ENCODE measurements at regions not wholly inside any gene's neighbourhood (a gene's known extent, or its start where the extent isn't known, plus 50 kb on each side); places are given as distances from the start of the nearest gene placed in this dataset.

GRCh38 chr3:59150039-59150438 is 100.2 kb upstream of the CFAP20DC start:
- TF ChIP-seq PKNOX1 (IDR thresholded peaks at IDR 0.05): no peak
- no peak for TF ChIP-seq ELF4 (IDR thresholded peaks at IDR 0.05)
- TF ChIP-seq FOXM1 (IDR thresholded peaks at IDR 0.05; ENCODE audit: borderline replicate concordance): no peak
- TF ChIP-seq HDGF (IDR thresholded peaks at IDR 0.05; ENCODE audit: borderline replicate concordance): no peak
- TF ChIP-seq FOXA1 (IDR thresholded peaks at IDR 0.05): no peak
- ChIA-PET CTCF (no interaction called here), POLR2A (no interaction called here)
- DNase-seq (ENCODE audit: extremely low spot score): no peak

GRCh38 chr3:59149166-59149565 is 99.3 kb upstream of the CFAP20DC start:
- ChIA-PET CTCF (no interaction called here), POLR2A (no interaction called here)
- DNase-seq (ENCODE audit: extremely low spot score): no peak
- TF ChIP-seq FOXK2 (IDR thresholded peaks at IDR 0.05) (no peak), SP1 (IDR thresholded peaks at IDR 0.05) (no peak), LEF1 (IDR thresholded peaks at IDR 0.05; ENCODE audit: borderline replicate concordance) (no peak), L3MBTL2 (conservative IDR thresholded peaks at IDR 0.05) (no peak), BHLHE40 (IDR thresholded peaks at IDR 0.05; ENCODE audit: borderline replicate concordance) (no peak), ELF4 (IDR thresholded peaks at IDR 0.05) (no peak), PKNOX1 (IDR thresholded peaks at IDR 0.05) (no peak), FOXA1 (IDR thresholded peaks at IDR 0.05) (no peak), ARNT (IDR thresholded peaks at IDR 0.05) (no peak), FOXM1 (IDR thresholded peaks at IDR 0.05; ENCODE audit: borderline replicate concordance) (no peak), HDGF (IDR thresholded peaks at IDR 0.05; ENCODE audit: borderline replicate concordance) (no peak), SUZ12 (IDR thresholded peaks at IDR 0.05) (no peak), NFRKB (IDR thresholded peaks at IDR 0.05) (no peak), TARDBP (IDR thresholded peaks at IDR 0.05) (no peak), ZNF384 (IDR thresholded peaks at IDR 0.05) (no peak), CTBP1 (IDR thresholded peaks at IDR 0.05; ENCODE audit: borderline replicate concordance) (no peak)

- TF ChIP-seq CTBP1 (IDR thresholded peaks at IDR 0.05; ENCODE audit: borderline replicate concordance) (no peak), ARNT (IDR thresholded peaks at IDR 0.05) (no peak), FOXK2 (IDR thresholded peaks at IDR 0.05) (no peak), L3MBTL2 (conservative IDR thresholded peaks at IDR 0.05) (no peak), LEF1 (IDR thresholded peaks at IDR 0.05; ENCODE audit: borderline replicate concordance) (no peak), ELF4 (IDR thresholded peaks at IDR 0.05) (no peak), FOXA1 (IDR thresholded peaks at IDR 0.05) (no peak), TARDBP (IDR thresholded peaks at IDR 0.05) (no peak), BHLHE40 (IDR thresholded peaks at IDR 0.05; ENCODE audit: borderline replicate concordance) (no peak), PKNOX1 (IDR thresholded peaks at IDR 0.05) (no peak), SUZ12 (IDR thresholded peaks at IDR 0.05) (no peak)
- DNase-seq (ENCODE audit: extremely low spot score): no peak
- ChIA-PET POLR2A (no interaction called here), CTCF (no interaction called here)
Measured at GRCh38 chr3:59143447-59143846, 93.6 kb upstream of the CFAP20DC start.

- CTCF ChIA-PET: no interaction called here
- POLR2A ChIA-PET: no interaction called here
- no peak for DNase-seq (ENCODE audit: extremely low spot score)
- TF ChIP-seq HDGF (IDR thresholded peaks at IDR 0.05; ENCODE audit: borderline replicate concordance): no peak
- no peak for TF ChIP-seq ARNT (IDR thresholded peaks at IDR 0.05)
- TF ChIP-seq FOXA1 (IDR thresholded peaks at IDR 0.05): no peak
- TF ChIP-seq SP1 (IDR thresholded peaks at IDR 0.05): no peak
- no peak for TF ChIP-seq SUZ12 (IDR thresholded peaks at IDR 0.05)
- no peak for TF ChIP-seq ZNF384 (IDR thresholded peaks at IDR 0.05)
Measured at GRCh38 chr3:59142556-59142955, 92.7 kb upstream of the CFAP20DC start.

- no peak for TF ChIP-seq ZNF384 (IDR thresholded peaks at IDR 0.05)
- no peak for TF ChIP-seq FOXA1 (IDR thresholded peaks at IDR 0.05)
- no peak for TF ChIP-seq LEF1 (IDR thresholded peaks at IDR 0.05; ENCODE audit: borderline replicate concordance)
- no peak for TF ChIP-seq ELF4 (IDR thresholded peaks at IDR 0.05)
- TF ChIP-seq ARNT (IDR thresholded peaks at IDR 0.05): no peak
- TF ChIP-seq FOXK2 (IDR thresholded peaks at IDR 0.05): no peak
- no peak for TF ChIP-seq TARDBP (IDR thresholded peaks at IDR 0.05)
- TF ChIP-seq FOXM1 (IDR thresholded peaks at IDR 0.05; ENCODE audit: borderline replicate concordance): no peak
- no peak for TF ChIP-seq BHLHE40 (IDR thresholded peaks at IDR 0.05; ENCODE audit: borderline replicate concordance)
- TF ChIP-seq HDGF (IDR thresholded peaks at IDR 0.05; ENCODE audit: borderline replicate concordance): no peak
- no peak for TF ChIP-seq PKNOX1 (IDR thresholded peaks at IDR 0.05)
- TF ChIP-seq NFRKB (IDR thresholded peaks at IDR 0.05): no peak
- TF ChIP-seq CTBP1 (IDR thresholded peaks at IDR 0.05; ENCODE audit: borderline replicate concordance): no peak
- no peak for TF ChIP-seq SP1 (IDR thresholded peaks at IDR 0.05)
- POLR2A ChIA-PET: no interaction called here
- CTCF ChIA-PET: no interaction called here
- DNase-seq (ENCODE audit: extremely low spot score): no peak
Measured at GRCh38 chr3:59138966-59139365, 89.1 kb upstream of the CFAP20DC start.

- ChIA-PET CTCF (no interaction called here), POLR2A (no interaction called here)
Measured at GRCh38 chr3:59137415-59137814, 87.6 kb upstream of the CFAP20DC start.

More at GRCh38 chr3:59137415-59137814, 87.6 kb upstream of the CFAP20DC start:
- TF ChIP-seq HDGF (IDR thresholded peaks at IDR 0.05; ENCODE audit: borderline replicate concordance) (no peak), ELF4 (IDR thresholded peaks at IDR 0.05) (no peak), ARNT (IDR thresholded peaks at IDR 0.05) (no peak), ZNF384 (IDR thresholded peaks at IDR 0.05) (no peak), LEF1 (IDR thresholded peaks at IDR 0.05; ENCODE audit: borderline replicate concordance) (no peak), NFRKB (IDR thresholded peaks at IDR 0.05) (no peak), L3MBTL2 (conservative IDR thresholded peaks at IDR 0.05) (no peak), SP1 (IDR thresholded peaks at IDR 0.05) (no peak), SUZ12 (IDR thresholded peaks at IDR 0.05) (no peak), TARDBP (IDR thresholded peaks at IDR 0.05) (no peak), FOXK2 (IDR thresholded peaks at IDR 0.05) (no peak), FOXA1 (IDR thresholded peaks at IDR 0.05) (no peak), PKNOX1 (IDR thresholded peaks at IDR 0.05) (no peak), CTBP1 (IDR thresholded peaks at IDR 0.05; ENCODE audit: borderline replicate concordance) (no peak)
- DNase-seq (ENCODE audit: extremely low spot score): no peak
